IMR-90 (cell line): ENCODE measurements at regions not wholly inside any gene's neighbourhood (a gene's known extent, or its start where the extent isn't known, plus 50 kb on each side); places are given as distances from the start of the nearest gene placed in this dataset.

Experiments used
- ATAC-seq: fragments of 200-7000 bp; cut with Tn5 transposase; 2 replicates; pipeline ENCODE4 v1.9.1; 2020; ENCODE audit warnings: low read depth, mild to moderate bottlenecking, moderate library complexity
- BruUV-seq: library from RNA; stranded (reverse); fragments of 400-500 nt; replicated peaks from 2 replicates; lab custom pipeline; 2021; lab: Mats Ljungman, UMichigan
- CTCF ChIA-PET: fragments of 300-600 bp; formaldehyde crosslinking; extraction: SDS; loops from one replicate; lab custom pipeline; 2021; ENCODE audit warnings: antibody characterized with exemption; lab: Yijun Ruan, JAX
- POLR2A ChIA-PET: fragments of 300-600 bp; sonication (Branson Sonifier 250); formaldehyde crosslinking; loops from one replicate; lab custom pipeline; 2022; ENCODE audit warnings: antibody characterized with exemption; ENCODE audit not compliant: unreplicated experiment; lab: Charles Lee
- DNase-seq: peaks from one replicate; pipeline ENCODE4 v3.0.0; 2013
- H2AFZ ChIP-seq: replicated peaks from 2 replicates; pipeline ENCODE3; 2013; ENCODE audit warnings: low read length, mild to moderate bottlenecking; ENCODE audit not compliant: poor library complexity
- H2AK5ac ChIP-seq: 2 replicates; pipeline ENCODE4 v1.6.1; 2013; ENCODE audit warnings: low read depth, low read length, inconsistent platforms
- H2AK9ac ChIP-seq: replicated peaks from 2 replicates; pipeline ENCODE3; 2013; ENCODE audit warnings: mild to moderate bottlenecking, low read depth, low read length, moderate library complexity; ENCODE audit not compliant: poor library complexity
- H2BK120ac ChIP-seq: 2 replicates; pipeline ENCODE4 v1.6.1; 2013; ENCODE audit warnings: low read depth, low read length, inconsistent platforms
- H2BK15ac ChIP-seq: 3 replicates; pipeline ENCODE4 v1.6.1; 2013; ENCODE audit warnings: low read depth, low read length, inconsistent platforms
- H2BK20ac ChIP-seq: 2 replicates; pipeline ENCODE4 v1.6.1; 2013; ENCODE audit warnings: low read depth, mild to moderate bottlenecking, inconsistent platforms, low read length, moderate library complexity
- H2BK5ac ChIP-seq: 2 replicates; pipeline ENCODE4 v1.6.1; 2013; ENCODE audit warnings: mild to moderate bottlenecking, low read depth, low read length, inconsistent platforms; ENCODE audit not compliant: poor library complexity, severe bottlenecking
- H3K14ac ChIP-seq: replicated peaks from 2 replicates; pipeline ENCODE4 v1.6.1; 2013; ENCODE audit warnings: low read depth, low read length, inconsistent platforms
- H3K18ac ChIP-seq: 2 replicates; pipeline ENCODE4 v1.6.1; 2013; ENCODE audit warnings: low read depth, low read length, control low read depth
- H3K23ac ChIP-seq: 2 replicates; pipeline ENCODE4 v1.6.1; 2013; ENCODE audit warnings: low read depth, low read length, inconsistent platforms
- H3K27ac ChIP-seq: 2 replicates; pipeline ENCODE4 v1.5.1; 2013; ENCODE audit warnings: mild to moderate bottlenecking, control low read depth, low read length; ENCODE audit not compliant: insufficient read depth
- H3K27me3 ChIP-seq: 2 replicates; pipeline ENCODE4 v1.6.1; 2013; ENCODE audit warnings: low read length; ENCODE audit not compliant: control insufficient read depth, insufficient read depth
- H3K36me3 ChIP-seq: 2 replicates; pipeline ENCODE4 v1.6.1; 2013; ENCODE audit warnings: low read length, mixed read lengths; ENCODE audit not compliant: control insufficient read depth, insufficient read depth
- H3K4ac ChIP-seq: 2 replicates; pipeline ENCODE4 v1.6.1; 2013; ENCODE audit warnings: low read depth, low read length, inconsistent platforms
- H3K4me1 ChIP-seq: 2 replicates; pipeline ENCODE4 v1.6.1; 2013; ENCODE audit warnings: low read length, mixed read lengths; ENCODE audit not compliant: control insufficient read depth, insufficient read depth
- H3K4me2 ChIP-seq: 2 replicates; pipeline ENCODE4 v1.6.1; 2013; ENCODE audit warnings: low read depth, mild to moderate bottlenecking, control low read depth, low read length, moderate library complexity
- H3K4me3 ChIP-seq: 2 replicates; pipeline ENCODE4 v1.5.1; 2013; ENCODE audit warnings: low read depth, mild to moderate bottlenecking, control low read depth, low read length, moderate library complexity; ENCODE audit not compliant: insufficient read depth
- H3K56ac ChIP-seq: 2 replicates; pipeline ENCODE4 v1.6.1; 2013; ENCODE audit warnings: low read length, inconsistent platforms; ENCODE audit not compliant: insufficient read depth; ENCODE audit errors: extremely low read depth
- H3K79me1 ChIP-seq, 2 experiments: 2 replicates each; pipeline ENCODE4 v1.6.1; 2013; ENCODE audit warnings: low read length in 2 of 2, inconsistent platforms in 1 of 2, low read depth in 1 of 2
- H3K9ac ChIP-seq: 2 replicates; pipeline ENCODE4 v1.6.1; 2013; ENCODE audit warnings: low read depth, low read length, control low read depth
- H3K9me1 ChIP-seq: 2 replicates; pipeline ENCODE4 v1.6.1; 2013; ENCODE audit warnings: low read length, inconsistent platforms; ENCODE audit not compliant: insufficient read depth
- H3K9me3 ChIP-seq: 2 replicates; pipeline ENCODE4 v1.6.1; 2013; ENCODE audit warnings: low read length; ENCODE audit not compliant: control insufficient read depth, insufficient read depth
- H4K20me1 ChIP-seq: 2 replicates; pipeline ENCODE4 v1.6.1; 2013; ENCODE audit warnings: low read length, inconsistent platforms; ENCODE audit not compliant: insufficient read depth
- H4K5ac ChIP-seq: 2 replicates; pipeline ENCODE4 v1.6.1; 2013; ENCODE audit warnings: mild to moderate bottlenecking, low read depth, low read length, control low read depth
- H4K8ac ChIP-seq, 2 experiments: 2 replicates each; pipeline ENCODE4 v1.6.1; 2013; ENCODE audit warnings: low read depth in 2 of 2, low read length in 2 of 2, control low read depth in 1 of 2, inconsistent platforms in 1 of 2
- H4K91ac ChIP-seq: 2 replicates; pipeline ENCODE4 v1.6.1; 2013; ENCODE audit warnings: low read depth, low read length, inconsistent platforms; ENCODE audit not compliant: insufficient read depth
- CTCF ChIP-seq: conservative IDR thresholded peaks from 2 replicates; pipeline ENCODE4 v1.5.1; 2012; ENCODE audit warnings: mild to moderate bottlenecking, low read depth, low read length, improper control_type of control experiment
- FOS ChIP-seq: fragments of 150-350 bp; IDR thresholded peaks from 2 replicates; pipeline ENCODE4 v1.6.1; 2016; ENCODE audit warnings: low read depth, low read length
- MAZ ChIP-seq: IDR thresholded peaks from 2 replicates; pipeline ENCODE4 v1.6.1; 2012; ENCODE audit warnings: low read depth, mild to moderate bottlenecking, low read length, improper control_type of control experiment, moderate library complexity, borderline replicate concordance
- WGBS, 2 experiments: methylation state at CpG; one replicate each; pipeline versions ENCODE4 v1.1.5 to v1.1.7; 2013; ENCODE audit warnings: missing lambda C conversion rate in 2 of 2; ENCODE audit not compliant: insufficient read length in 1 of 2; ENCODE audit errors: extremely low coverage in 2 of 2; 5-methylcytosine and 5-hydroxymethylcytosine counted together
- dilution Hi-C: fragments of 300-500 bp; cut with HindIII; formaldehyde crosslinking; loops from one replicate; pipeline ENCODE4 v1.14.3; 2018; ENCODE audit warnings: low sequenced_read_pairs; ENCODE audit not compliant: unreplicated experiment
- in situ Hi-C: fragments of 300-500 bp; cut with MboI; formaldehyde crosslinking; loops from 3 replicates; pipeline ENCODE4 v1.14.3; 2019; ENCODE audit warnings: low sequenced_read_pairs, inconsistent platforms, mixed read lengths
- intact Hi-C: fragments of 100-400 bp; cut with micrococcal nuclease; formaldehyde crosslinking; loops from 2 replicates; pipeline ENCODE4 v1.10.0; 2022

- Histone ChIP-seq H3K18ac (no peak overlapping the region), H4K5ac (no peak overlapping the region), H3K36me3 (no peaks in the 10 kb centered on the region), H3K27ac (no peak overlapping the region), H3K4me1 (no peaks in the 10 kb centered on the region), H2AK9ac (no peak overlapping the region), H3K23ac (no peak overlapping the region), H4K20me1 (no peaks in the 10 kb centered on the region), H2AFZ (no peak overlapping the region), H2BK20ac (no peak overlapping the region), H2AK5ac (no peak overlapping the region), H3K4ac (no peak overlapping the region), H3K4me3 (no peak overlapping the region), H3K9me3 (no peaks in the 10 kb centered on the region), H3K79me1 (no peaks in the 10 kb centered on the region), H4K91ac (no peak overlapping the region), H3K27me3 (no peaks in the 10 kb centered on the region), H3K14ac (no peak overlapping the region), H4K8ac (no peak overlapping the region), H3K9me1 (no peaks in the 10 kb centered on the region), H3K4me2 (no peak overlapping the region), H2BK15ac (no peak overlapping the region), H3K56ac (no peak overlapping the region), H2BK5ac (no peak overlapping the region), H3K9ac (no peak overlapping the region), H2BK120ac (no peak overlapping the region)
- TF ChIP-seq MAZ: no peak
- TF ChIP-seq CTCF: no peak
- no peak for TF ChIP-seq FOS
- WGBS, 2 experiments: no CpG with 5 or more reads among the region's 2 CpGs
- dilution Hi-C loops (no loop called here), in situ Hi-C loops (no loop called here), intact Hi-C loops (no loop called here)
- CTCF ChIA-PET: no interaction called here
- ATAC-seq (no peak), DNase-seq (no peak)
- no TSS peak for BruUV-seq
- POLR2A ChIA-PET: no interaction called here
These were observed 69.6 kb upstream of the GJB5 start for GRCh38 chr1:34685225-34685624.
